OCI-M1 (cell line): ENCODE measurements at regions not wholly inside any gene's neighbourhood (a gene's known extent, or its start where the extent isn't known, plus 50 kb on each side); places are given as distances from the start of the nearest gene placed in this dataset.
"Not testable (repeated sequence)": the region's sequence is repeated elsewhere in the genome, so short reads cannot be mapped to it uniquely, and the experiment has no call there.

ENCODE experiments used
- DNase-seq: peaks from one replicate; lab custom pipeline; 2025; lab: John Stamatoyannopoulos, UW

DNA sequence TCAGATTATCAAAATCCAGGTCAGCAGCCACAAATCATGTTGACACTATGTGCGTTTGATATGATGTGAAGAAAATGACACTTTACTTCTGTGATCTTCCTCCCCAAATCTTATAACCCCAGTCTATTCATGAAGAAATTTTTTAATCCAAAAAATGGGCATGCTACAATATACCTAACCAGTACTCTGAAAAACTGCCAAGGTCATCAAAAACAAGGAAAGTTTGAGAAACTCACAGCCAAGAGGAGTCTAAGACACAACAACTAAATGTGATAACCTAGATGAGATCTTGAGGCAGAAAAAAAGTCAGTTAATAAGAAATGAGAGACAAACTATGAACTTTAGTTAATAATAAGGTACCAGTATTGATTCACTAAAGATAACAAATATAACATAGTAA, 200.6 kb upstream of the IRAK1BP1 start:
- DNase-seq = no peak

DNA sequence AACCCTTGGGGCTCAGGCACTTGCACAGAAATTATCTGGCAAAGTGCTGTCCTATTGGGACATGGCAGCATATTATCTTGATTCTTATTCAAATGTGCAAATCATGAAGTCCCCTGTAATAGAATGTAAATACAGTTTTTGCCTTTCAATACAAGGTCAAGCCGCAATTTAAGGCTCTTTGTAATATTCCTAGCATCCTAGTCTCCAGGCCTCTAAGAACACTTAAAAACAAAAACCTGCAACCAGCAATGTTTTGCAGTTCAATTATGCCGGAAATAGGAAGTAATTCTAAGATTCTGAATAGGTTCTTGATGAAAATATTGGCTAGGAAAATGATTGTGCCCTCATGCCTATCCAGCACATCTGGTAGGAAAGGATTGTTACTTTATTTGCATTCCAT, 197.2 kb upstream of the IRAK1BP1 start:
- DNase-seq = no peak

DNA sequence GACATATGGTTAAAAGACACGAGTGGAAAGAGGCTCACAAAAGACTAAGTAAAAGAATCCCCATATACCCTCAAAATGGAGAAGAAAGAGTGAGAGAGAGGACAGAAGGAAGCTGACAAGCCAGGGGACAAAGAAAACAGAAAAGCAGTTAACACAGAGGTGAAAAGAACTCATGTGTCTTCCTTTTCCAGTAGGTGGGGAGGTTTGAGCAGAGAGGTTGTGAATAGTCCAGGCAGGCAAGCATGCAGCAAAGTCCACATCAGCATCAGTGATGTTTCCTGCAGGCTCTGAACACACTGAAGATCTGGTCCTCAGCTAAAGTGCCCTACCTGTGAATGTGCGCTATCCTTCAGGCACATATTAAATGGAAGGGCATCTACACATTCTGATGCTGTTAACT, 196.5 kb upstream of the IRAK1BP1 start:
- DNase-seq = no peak

DNA sequence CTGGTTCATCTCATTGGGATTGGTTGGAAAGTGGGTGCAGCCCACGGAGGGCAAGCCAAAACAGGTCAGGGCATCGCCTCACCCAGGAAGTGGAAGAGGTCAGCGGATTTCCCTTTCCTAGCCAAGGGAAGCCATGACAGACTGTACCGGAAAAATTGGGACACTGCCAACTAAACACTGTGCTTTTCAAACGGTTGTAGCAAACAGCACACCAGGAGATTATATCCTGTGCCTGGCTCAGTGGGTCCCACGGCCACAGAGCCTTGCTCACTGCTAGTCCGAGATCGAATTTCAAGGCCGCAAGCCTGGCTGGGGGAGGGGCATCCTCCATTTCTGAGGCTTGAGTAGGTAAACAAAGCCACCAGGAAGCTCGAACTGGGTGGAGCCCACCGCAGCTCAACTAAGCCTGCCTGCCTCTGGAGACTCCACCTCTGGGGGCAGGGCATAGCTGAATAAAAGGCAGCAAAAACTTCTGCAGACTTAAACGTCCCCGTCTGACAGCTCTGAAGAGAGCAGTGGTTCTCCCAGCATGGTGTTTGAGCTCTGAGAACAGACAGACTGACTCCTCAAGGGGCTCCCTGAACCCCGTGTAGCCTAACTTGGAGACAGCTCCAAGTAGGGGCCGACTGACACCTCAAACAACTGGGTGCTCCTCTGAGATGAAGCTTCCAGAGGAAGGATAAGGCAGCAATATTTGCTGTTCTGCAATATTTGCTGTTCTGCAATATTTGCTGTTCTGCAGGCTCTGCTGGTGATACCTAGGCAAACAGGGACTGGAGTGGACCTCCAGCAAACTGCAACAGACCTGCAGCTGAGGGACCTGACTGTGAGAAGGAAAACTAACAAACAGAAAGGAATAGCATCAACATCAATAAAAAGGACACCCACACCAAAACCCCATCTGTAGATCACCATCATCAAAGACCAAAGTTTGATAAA, 191.0 kb upstream of the IRAK1BP1 start:
- DNase-seq = not testable (repeated sequence)

DNA sequence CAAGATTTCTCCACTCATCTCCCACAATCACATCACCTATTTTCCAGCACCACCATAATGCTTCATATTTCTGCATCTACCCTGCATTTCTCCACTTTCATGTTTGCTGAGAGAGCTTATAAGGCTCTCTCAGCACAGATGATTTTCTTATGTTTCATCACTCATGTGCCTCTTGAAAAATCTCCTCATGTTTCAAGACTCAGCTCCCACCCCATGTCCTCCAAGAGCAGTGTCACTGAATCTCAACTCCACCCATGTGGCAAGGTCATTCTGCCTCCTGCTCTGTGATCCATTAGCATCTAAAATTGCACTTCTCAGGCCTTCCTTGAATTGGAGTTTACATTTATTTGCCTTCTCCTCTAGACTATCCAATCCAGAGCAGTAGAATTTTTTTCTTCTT, 178.7 kb upstream of the IRAK1BP1 start:
- no peak for DNase-seq

DNA sequence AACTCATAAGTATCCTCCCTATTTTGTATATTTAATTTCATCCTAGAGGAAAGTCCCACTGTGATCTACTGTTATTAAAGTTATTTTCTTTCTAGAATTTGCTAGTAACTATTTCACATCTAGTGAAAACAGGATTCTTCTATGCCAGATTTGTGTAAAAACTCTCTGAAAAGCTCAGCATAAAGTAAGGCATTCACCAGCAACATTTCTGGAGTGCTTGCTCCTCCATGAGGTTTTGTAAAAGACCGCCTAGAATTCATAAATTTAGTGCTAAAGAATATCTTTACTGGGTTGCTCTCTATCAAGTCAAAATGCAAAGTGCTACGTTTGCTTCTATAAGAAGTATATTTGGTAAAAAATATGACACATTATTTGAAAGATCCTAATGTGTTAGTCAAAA, 173.5 kb upstream of the IRAK1BP1 start:
- no peak for DNase-seq

DNA sequence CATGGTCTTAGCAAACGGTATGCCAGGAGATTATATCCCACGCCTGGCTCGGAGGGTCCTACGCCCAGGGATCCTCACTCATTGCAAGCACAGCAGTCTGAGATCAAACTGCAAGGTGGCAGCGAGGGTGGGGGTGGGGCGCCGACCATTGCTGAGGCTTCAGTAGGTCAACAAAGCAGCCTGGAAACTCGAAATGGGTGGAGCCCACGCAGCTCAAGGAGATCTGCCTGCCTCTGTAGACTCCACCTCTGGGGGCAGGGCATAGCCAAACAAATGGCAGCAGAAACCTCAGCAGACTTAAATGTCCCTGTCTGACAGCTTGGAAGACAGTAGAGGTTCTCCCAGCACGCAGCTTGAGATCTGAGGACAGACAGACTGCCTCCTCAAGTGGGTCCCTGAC, 172.7 kb upstream of the IRAK1BP1 start:
- not testable (repeated sequence) for DNase-seq

DNA sequence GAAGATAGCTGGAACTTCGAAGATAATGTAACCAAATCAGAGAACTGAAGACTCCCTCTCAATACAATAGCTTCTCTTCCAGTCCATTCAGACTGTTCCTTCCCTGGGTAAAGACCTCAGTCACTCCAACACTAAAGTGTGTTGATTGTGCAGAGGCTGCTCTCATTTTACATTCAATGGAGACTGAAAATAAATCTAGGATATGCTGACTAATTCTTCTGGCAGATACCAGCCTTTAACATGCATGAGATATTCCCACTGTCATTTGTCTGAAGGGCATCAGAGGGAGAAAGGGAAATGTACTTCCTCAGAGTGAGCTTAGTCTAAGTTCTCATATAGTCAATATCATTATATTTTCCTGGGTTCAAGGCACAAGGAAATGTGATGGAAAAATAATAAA, 166.4 kb upstream of the IRAK1BP1 start:
- DNase-seq = no peak

DNA sequence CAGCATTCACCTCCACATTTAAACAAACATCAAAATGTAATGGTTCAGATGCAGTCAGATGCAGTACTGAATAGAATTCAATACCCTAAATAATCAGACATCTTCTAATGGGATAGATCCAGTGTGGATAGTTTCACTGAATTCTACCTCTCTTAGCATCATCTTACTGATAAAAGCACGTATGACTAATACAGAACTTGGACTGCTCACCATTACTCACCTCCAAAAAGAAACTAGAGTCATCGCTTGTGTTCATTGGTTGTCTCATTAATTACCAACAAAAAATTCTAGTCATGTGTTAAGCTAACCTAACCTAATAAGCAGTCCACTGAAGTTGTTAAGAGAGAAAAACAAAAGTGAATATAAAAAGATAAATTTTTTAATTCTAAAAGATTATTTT, 165.9 kb upstream of the IRAK1BP1 start:
- DNase-seq = no peak

DNA sequence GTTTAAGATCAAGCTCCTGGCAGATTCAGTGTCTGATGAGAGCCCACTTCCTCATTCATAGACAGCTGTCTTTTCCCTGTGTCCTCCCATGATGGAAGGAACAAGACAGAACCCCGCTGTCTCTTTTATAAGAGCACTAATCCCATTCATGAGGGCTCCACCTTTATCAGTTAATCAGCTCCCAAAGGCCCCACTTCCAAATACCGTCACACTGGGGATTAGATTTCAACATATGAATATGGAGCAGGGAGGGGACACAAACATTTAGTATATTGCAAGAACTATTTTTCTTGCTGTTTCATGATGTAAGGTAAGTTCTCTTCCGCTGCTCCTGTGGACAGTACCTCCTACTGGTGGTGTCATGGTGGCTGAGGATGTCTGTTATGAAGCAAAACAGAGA, 158.3 kb upstream of the IRAK1BP1 start:
- peak; percentile 56 for DNase-seq

DNA sequence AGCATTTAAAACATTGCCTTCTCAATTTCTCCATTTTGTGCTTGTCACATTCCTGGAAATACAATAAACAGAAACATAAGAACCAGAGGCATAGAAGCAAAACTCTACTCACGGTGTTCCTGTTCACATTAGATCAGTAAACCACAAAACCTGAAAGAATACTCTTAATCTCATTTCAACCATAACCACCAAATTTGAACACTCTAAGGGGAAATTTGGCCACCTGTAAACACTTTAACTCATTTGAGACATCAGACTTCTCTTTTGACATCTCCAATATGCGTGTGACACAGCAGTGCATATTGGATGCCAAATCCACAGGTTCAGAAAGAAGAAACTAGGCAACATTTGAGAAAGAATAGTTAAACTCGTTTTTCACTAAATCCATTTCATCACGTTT, 153.8 kb upstream of the IRAK1BP1 start:
- DNase-seq = peak; percentile 31

DNA sequence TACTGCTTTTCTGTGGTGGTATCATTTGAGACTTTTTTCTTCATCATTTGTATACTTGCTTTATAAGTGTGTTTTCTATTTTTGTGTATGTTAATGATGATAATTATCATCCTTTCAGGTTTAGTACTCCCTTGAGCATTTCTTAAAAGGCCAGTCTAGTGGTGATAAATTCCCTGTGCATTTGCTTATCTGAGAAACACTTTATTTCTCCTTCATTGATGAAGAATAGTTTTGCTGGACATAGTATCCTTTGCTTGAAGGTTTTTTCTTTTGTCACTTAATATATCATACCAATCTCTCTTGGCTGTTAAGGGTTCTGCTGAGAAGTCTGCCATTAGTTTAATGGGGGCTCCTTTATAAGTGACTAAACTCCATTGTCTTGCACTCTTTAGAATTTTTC, 123.2 kb upstream of the IRAK1BP1 start:
- DNase-seq = peak; percentile 37

DNA sequence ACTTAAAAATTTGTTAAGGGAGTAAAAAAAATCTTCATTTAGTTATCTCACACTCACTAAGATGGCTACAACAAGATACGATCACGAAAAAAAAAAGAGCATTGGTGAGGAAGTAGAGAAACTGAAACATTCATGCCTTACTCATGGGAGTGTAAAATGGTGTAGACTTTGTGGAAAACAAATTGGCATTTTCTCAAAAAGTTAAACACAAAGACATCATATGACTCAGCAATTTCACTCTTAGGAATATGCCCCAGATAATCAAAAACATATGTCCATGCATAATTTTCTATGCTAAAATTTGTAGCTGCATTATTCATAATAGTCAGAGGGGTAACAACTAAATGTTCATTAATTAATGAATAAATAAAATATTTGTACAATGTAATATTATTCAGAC, 120.9 kb upstream of the IRAK1BP1 start:
- DNase-seq = peak; percentile 32

DNA sequence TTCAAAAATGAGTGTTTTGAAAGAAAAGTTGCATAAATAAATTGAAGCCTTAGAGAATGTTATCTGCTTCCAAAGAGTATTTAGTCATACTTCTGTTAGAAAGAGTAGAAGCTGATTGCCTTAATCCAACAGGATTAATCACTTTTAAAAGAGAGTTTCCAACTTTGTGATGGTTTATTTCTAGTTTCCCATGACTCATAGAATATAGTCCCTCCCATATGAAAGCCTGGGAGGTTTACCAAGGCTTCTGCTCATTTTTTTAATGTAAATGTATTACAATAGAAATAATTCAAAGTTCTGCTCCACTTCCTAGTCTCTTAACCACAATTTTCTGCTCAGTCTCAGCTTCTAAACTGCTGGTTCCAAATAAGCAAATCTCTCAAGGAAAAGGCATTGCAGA, 118.0 kb upstream of the IRAK1BP1 start:
- no peak for DNase-seq

DNA sequence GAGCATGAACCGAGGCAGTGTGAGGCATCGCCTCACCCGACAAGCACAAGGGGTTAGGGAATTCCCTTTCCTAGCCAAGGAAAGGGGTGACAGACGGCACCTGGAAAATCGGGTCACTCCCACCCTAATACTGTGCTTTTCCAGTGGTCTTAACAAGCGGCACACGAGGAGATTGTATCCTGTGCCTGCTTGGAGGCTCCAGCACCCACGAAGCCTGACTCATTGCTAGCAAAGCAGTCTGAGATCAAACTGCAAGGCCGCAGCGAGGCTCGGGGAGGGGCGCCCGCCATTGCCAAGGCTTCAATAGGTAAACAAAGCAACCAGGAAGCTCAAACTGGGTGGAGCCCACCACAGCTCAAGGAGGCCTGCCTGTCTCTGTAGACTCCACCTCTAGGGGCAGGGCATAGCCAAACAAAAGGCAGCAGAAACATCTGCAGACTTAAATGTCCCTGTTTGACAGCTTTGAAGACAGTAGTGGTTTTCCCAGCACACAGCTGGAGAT, 109.0 kb upstream of the IRAK1BP1 start:
- not testable (repeated sequence) for DNase-seq

DNA sequence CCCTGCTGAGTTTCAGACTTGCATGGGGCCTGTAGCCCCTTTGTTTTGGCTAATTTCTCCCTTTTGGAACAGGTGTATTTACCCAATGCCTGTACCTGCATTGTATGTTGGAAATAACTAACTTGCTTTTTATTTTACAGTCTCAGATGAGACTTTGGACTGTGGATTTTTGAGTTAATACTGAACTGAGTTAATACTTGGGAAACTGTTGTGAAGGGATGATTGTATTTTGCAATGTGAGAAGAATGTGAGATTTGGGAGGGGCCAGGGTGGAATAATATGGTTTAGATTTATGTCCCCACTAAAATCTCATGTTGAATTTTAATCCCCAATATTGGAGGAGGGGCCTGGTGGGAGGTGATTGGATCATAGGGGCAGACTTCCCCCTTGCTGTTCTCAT, 99.1 kb upstream of the IRAK1BP1 start:
- DNase-seq = no peak

DNA sequence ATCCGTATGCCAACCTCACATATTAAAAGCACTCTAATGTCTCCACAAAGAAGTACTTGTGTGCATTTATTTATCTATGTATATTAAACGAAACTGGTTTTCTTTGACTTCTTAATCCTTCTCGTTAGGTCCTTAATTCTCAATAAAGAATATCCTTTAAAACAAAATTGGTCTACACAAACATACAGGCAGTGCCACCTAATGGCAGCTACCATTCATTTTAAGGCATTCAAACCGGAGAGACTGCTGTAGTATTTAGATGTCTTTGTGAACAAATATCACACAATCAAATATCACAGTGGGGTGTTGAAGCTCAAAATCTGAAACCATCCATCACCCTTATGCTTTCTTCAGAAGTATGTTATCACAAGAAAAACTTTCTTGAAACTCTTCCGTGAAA, 96.6 kb upstream of the IRAK1BP1 start:
- peak; percentile 20 for DNase-seq

DNA sequence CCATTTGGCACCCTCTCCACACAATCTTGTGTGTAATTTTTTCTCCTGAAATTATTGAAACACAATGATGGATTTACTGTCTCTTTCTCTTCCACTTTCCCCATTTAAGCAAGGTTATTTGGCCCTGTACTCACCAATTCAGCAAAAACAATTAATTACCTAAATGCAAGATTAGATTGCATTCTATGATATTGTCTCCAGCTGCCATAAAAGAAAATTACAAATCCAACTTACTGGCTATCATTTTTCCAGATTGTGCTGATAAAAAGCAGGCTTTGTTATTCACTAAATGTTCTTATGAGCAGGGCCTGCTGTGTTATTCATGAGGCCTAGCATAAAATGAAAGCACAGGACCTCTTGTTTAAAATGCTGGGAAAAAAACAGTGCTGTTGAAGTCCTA, 95.8 kb upstream of the IRAK1BP1 start:
- DNase-seq = no peak

DNA sequence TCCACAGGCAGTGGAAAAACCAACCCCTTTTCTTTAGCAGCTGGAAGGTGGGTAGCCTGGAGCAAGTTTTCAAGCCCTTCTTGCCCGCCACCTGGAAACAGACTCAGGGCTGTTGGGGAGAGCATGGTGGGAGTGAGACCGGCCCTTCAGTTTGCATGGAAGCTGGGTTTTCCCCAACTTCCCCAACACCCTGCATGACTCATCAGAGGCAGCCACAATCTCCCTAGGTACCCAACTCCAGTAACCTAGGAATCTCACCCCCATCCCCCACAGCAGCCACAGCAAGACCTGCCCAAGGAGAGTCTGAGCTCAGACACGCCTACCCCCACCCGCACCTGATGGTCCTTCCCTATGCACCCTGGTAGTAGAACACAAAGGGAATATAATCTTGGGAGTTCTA, 86.3 kb upstream of the IRAK1BP1 start:
- no peak for DNase-seq

DNA sequence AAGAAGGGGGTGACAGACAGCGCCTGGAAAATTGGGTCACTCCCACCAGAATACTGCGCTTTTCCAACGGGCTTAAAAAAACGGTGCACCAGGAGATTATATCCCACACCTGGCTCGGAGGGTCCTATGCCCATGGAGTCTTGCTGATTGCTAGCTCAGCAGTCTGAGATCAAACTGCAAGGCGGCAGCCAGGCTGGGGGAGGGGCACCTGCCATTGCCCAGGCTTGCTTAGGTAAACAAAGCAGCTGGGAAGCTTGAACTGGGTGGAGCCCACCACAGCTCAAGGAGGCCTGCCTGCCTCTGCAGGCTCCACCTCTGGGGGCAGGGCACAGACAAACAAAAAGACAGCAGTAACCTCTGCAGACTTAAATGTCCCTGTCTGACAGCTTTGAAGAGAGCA, 84.0 kb upstream of the IRAK1BP1 start:
- DNase-seq = not testable (repeated sequence)

DNA sequence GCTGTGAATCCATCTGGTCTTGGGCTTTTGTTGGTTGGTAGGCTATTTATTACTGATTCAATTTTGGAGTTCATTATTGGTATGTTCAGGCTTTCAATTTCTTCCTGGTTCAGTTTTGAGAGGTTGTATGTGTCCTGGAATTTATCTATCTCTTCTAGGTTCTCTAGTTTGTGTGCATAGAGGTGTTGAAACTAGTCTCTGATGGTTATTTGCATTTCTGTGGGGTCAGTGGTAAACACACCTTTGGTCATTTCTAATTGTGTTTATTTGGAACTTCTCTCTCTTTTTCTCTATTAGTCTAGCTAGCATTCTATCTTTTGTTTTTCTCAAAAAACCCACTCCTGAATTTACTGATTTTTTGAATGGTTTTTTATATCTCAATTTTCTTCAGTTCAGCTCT, 70.1 kb upstream of the IRAK1BP1 start:
- DNase-seq = no peak

DNA sequence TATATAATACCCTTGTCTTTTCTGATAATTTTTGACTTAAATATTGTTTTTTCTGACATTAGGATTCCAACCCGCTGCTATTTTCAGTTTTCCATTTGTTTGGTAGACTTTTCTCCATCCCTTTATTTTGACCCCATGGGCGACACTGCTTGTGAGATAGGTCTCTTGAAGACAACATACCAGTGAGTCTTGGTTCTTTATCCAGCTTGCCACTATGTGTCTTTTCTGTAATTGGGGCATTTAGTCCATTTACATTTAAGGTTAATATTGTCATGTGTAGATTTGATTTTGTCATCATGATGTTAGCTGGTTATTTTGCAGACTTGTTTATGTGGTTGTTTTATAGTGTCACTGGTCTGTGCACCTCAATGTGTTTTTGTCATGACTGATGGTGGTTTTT, 67.7 kb upstream of the IRAK1BP1 start:
- DNase-seq = no peak

DNA sequence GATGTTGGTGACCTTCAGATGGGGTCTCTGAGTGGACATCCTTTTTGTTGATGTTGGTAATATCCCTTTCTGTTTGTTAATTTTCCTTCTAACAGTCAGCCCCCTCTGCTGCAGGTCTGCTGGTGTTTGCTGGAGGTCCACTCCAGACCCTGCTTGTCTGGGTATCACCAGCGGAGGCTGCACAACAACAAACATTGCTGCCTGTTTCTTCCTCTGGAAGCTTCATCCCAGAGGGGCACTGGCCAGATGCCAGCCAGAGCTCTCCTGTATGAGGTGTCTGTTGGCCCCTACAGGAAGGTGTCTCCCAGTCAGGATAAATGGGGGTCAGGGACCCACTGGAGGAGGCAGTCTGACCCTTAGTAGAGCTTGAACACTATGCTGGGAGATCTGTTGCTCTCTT, 60.6 kb upstream of the IRAK1BP1 start:
- DNase-seq = not testable (repeated sequence)
